Type B pancreatic cell (in vitro differentiated cells): ENCODE measurements at regions not wholly inside any gene's neighbourhood (a gene's known extent, or its start where the extent isn't known, plus 50 kb on each side); places are given as distances from the start of the nearest gene placed in this dataset.

Experiments used
- DNase-seq: peaks from one replicate; pipeline ENCODE4 v3.0.0; 2021; ENCODE audit warnings: mixed read lengths; ENCODE audit not compliant: unreplicated experiment; ENCODE audit errors: extremely low spot score
- H3K27ac Mint-ChIP-seq: 2 replicates; pipeline ENCODE4 v1.8.0; 2021; ENCODE audit warnings: mild to moderate bottlenecking, mixed read lengths
- H3K27me3 Mint-ChIP-seq: 2 replicates; pipeline ENCODE4 v1.8.0; 2021; ENCODE audit warnings: mixed read lengths
- H3K36me3 Mint-ChIP-seq: 2 replicates; pipeline ENCODE4 v1.8.0; 2021; ENCODE audit warnings: mixed read lengths
- H3K4me1 Mint-ChIP-seq: one replicate; pipeline ENCODE4 v1.8.0; 2021; ENCODE audit warnings: mixed read lengths; ENCODE audit not compliant: unreplicated experiment
- H3K4me3 Mint-ChIP-seq: 2 replicates; pipeline ENCODE4 v1.8.0; 2021; ENCODE audit warnings: mild to moderate bottlenecking, mixed read lengths
- H3K9me3 Mint-ChIP-seq: 2 replicates; pipeline ENCODE4 v1.8.0; 2021; ENCODE audit warnings: mixed read lengths
- TF ChIP-seq, protein P1 (sequence below): fragments of 200-600 bp; sonication (generic); conservative IDR thresholded peaks from 2 replicates; pipeline ENCODE4 v1.5.0; 2021; ENCODE audit warnings: antibody characterized with exemption, mild to moderate bottlenecking

- TF ChIP-seq, protein P1, sequence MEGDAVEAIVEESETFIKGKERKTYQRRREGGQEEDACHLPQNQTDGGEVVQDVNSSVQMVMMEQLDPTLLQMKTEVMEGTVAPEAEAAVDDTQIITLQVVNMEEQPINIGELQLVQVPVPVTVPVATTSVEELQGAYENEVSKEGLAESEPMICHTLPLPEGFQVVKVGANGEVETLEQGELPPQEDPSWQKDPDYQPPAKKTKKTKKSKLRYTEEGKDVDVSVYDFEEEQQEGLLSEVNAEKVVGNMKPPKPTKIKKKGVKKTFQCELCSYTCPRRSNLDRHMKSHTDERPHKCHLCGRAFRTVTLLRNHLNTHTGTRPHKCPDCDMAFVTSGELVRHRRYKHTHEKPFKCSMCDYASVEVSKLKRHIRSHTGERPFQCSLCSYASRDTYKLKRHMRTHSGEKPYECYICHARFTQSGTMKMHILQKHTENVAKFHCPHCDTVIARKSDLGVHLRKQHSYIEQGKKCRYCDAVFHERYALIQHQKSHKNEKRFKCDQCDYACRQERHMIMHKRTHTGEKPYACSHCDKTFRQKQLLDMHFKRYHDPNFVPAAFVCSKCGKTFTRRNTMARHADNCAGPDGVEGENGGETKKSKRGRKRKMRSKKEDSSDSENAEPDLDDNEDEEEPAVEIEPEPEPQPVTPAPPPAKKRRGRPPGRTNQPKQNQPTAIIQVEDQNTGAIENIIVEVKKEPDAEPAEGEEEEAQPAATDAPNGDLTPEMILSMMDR = peak; percentile 15
- Mint-ChIP-seq H3K9me3 (peaks cover 8% of the 10 kb centered on the region), H3K27me3 (peaks cover 4% of the 10 kb centered on the region), H3K4me1 (peaks cover 13% of the 10 kb centered on the region), H3K36me3 (no peaks in the 10 kb centered on the region), H3K4me3 (no peak overlapping the region), H3K27ac (no peak overlapping the region)
- DNase-seq = no peak
These were observed 803.5 kb downstream of the TLE1 start for GRCh38 chr9:80885894-80886293.

GRCh38 chr9:80883826-80884579, 805.3 kb downstream of the TLE1 start:
- no peak for DNase-seq
- Mint-ChIP-seq H3K27me3 (peaks cover 4% of the 10 kb centered on the region), H3K9me3 (peaks cover 8% of the 10 kb centered on the region), H3K4me1 (peaks cover 13% of the 10 kb centered on the region), H3K27ac (no peak overlapping the region), H3K4me3 (no peak overlapping the region), H3K36me3 (no peaks in the 10 kb centered on the region)
- TF ChIP-seq, protein P1 = no peak

DNA sequence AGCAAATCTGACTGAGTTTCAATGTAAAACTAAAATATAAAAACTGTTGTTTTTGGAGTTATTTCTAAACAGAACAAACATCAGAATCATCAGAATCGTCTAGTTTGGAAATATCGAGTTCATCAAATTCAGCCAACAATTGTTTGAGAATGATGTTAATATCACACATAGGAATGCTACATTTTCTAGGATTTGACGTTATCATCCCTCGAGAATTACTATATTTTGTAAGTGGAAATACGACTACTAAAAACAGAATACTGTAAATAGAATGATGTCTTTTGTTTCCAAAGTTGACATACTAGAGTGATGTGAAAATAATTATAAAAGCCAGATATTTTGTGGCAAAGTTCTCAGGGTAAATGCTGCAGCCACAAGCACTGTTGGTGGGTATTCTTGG, 805.9 kb downstream of the TLE1 start:
- Mint-ChIP-seq H3K36me3 (no peaks in the 10 kb centered on the region), H3K4me3 (no peak overlapping the region), H3K4me1 (peaks cover 13% of the 10 kb centered on the region), H3K27ac (no peak overlapping the region), H3K27me3 (peaks cover 4% of the 10 kb centered on the region), H3K9me3 (peaks cover 8% of the 10 kb centered on the region)
- no peak for DNase-seq
- TF ChIP-seq, protein P1 = no peak

DNA sequence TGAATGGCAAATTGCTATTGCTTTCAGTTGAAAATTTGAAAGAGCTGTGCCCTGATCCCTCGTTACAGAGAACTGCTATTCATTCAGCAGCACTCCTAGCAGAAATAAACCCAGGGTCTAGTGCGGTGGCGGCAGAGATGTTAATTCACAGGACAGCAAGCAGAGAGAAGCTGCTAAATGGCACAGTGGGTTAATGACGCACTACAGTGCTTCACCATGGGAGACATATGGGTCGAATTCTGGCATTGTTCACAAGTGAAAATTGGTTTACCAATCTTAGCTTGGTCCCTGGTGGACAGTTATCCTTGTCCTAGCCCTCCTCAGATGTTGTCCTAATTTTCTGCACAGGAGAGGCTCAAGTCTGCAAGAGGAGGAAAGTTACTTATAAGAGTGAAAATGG, 807.4 kb downstream of the TLE1 start:
- H3K27me3 Mint-ChIP-seq = peaks cover 4% of the 10 kb centered on the region
- TF ChIP-seq, protein P1 = no peak
- no peak overlapping the region for H3K27ac Mint-ChIP-seq
- peaks cover 13% of the 10 kb centered on the region for H3K4me1 Mint-ChIP-seq
- no peak overlapping the region for H3K4me3 Mint-ChIP-seq
- H3K36me3 Mint-ChIP-seq = no peaks in the 10 kb centered on the region
- DNase-seq = no peak
- peaks cover 7% of the 10 kb centered on the region for H3K9me3 Mint-ChIP-seq

GRCh38 chr9:80881320-80881719, 808.0 kb downstream of the TLE1 start:
- Mint-ChIP-seq H3K36me3 (no peaks in the 10 kb centered on the region), H3K4me3 (no peak overlapping the region), H3K27ac (no peak overlapping the region), H3K4me1 (peaks cover 13% of the 10 kb centered on the region), H3K27me3 (peaks cover 4% of the 10 kb centered on the region), H3K9me3 (peaks cover 7% of the 10 kb centered on the region)
- DNase-seq = no peak
- TF ChIP-seq, protein P1 = no peak
